Fibroblast of skin of right biceps (primary cell): ENCODE measurements at regions not wholly inside any gene's neighbourhood (a gene's known extent, or its start where the extent isn't known, plus 50 kb on each side); places are given as distances from the start of the nearest gene placed in this dataset.
"Not testable (repeated sequence)": the region's sequence is repeated elsewhere in the genome, so short reads cannot be mapped to it uniquely, and the experiment has no call there.

Source experiments
- DNase-seq: peaks from one replicate; pipeline ENCODE4 v3.0.0-alpha.2; 2013

- no peak for DNase-seq
These were observed 94.2 kb upstream of the COL5A1 start for GRCh38 chr9:134547161-134548100.

- no peak for DNase-seq
These were observed 93.4 kb upstream of the COL5A1 start for GRCh38 chr9:134548185-134548584.

- DNase-seq: no peak
These were observed 93.0 kb upstream of the COL5A1 start for GRCh38 chr9:134548618-134549017.

GRCh38 chr9:134549336-134549735, 92.3 kb upstream of the COL5A1 start:
- no peak for DNase-seq

GRCh38 chr9:134550081-134550480, 91.5 kb upstream of the COL5A1 start:
- DNase-seq: not testable (repeated sequence)

GRCh38 chr9:134550584-134550983, 91.0 kb upstream of the COL5A1 start:
- DNase-seq: no peak

GRCh38 chr9:134551176-134551575, 90.4 kb upstream of the COL5A1 start:
- DNase-seq: no peak

GRCh38 chr9:134551644-134552348, 89.8 kb upstream of the COL5A1 start:
- peak; percentile 99 for DNase-seq

- DNase-seq: no peak
These were observed 89.1 kb upstream of the COL5A1 start for GRCh38 chr9:134552349-134552990.

- no peak for DNase-seq
These were observed 88.3 kb upstream of the COL5A1 start for GRCh38 chr9:134553061-134553891.

- DNase-seq: no peak
These were observed 87.6 kb upstream of the COL5A1 start for GRCh38 chr9:134553996-134554372.

- DNase-seq: peak; percentile 57
These were observed 87.1 kb upstream of the COL5A1 start for GRCh38 chr9:134554373-134555093.

GRCh38 chr9:134555094-134555650, 86.4 kb upstream of the COL5A1 start:
- peak; percentile 83 for DNase-seq

- peak; percentile 81 for DNase-seq
These were observed 85.0 kb upstream of the COL5A1 start for GRCh38 chr9:134556531-134557068.

GRCh38 chr9:134557331-134557730, 84.3 kb upstream of the COL5A1 start:
- DNase-seq: no peak

- no peak for DNase-seq
These were observed 83.3 kb upstream of the COL5A1 start for GRCh38 chr9:134558124-134558905.

- no peak for DNase-seq
These were observed 82.6 kb upstream of the COL5A1 start for GRCh38 chr9:134559013-134559412.

GRCh38 chr9:134560206-134560605, 81.4 kb upstream of the COL5A1 start:
- no peak for DNase-seq

- no peak for DNase-seq
These were observed 80.9 kb upstream of the COL5A1 start for GRCh38 chr9:134560654-134561053.

GRCh38 chr9:134561427-134562145, 80.0 kb upstream of the COL5A1 start:
- DNase-seq: no peak
